ENCODE measurements at regions not wholly inside any gene's neighbourhood (a gene's known extent, or its start where the extent isn't known, plus 50 kb on each side); places are given as distances from the start of the nearest gene placed in this dataset.

DNA sequence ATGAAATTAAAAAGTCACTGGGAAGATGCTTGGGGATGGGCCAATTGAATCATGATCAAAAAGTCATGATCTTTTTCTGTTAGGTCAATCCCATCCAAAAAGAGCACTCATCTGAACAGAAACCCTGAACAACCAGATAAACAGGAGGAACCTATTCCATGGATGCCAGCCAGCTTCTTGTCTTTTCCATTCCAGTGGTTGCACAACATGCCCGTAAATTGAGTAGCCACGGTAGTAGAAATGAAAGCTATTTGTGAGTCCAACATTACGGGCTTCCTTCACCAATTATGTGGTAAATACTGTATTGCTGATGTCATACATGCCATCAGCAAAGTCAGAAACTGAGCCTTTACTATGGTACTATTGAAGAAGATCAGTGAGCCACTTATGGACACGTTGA, 982.4 kb upstream of the HS3ST1 start:
- Histone ChIP-seq H3K79me2 (no peaks in the 10 kb centered on the region), H3K9me3 (ENCODE audit: control insufficient read depth, low read length) (no peaks in the 10 kb centered on the region), H3K4me2 (ENCODE audit: low read length) (no peak overlapping the region), H2AFZ (no peak overlapping the region), H3K9ac (no peak overlapping the region), H3K4me1 (no peaks in the 10 kb centered on the region), H3K4me3 (ENCODE audit: low read depth, low read length) (no peak overlapping the region), H3K27ac (no peak overlapping the region), H3K36me3 (ENCODE audit: control insufficient read depth, insufficient read depth, low read length) (no peaks in the 10 kb centered on the region), H3K27me3 (ENCODE audit: control insufficient read depth, insufficient read depth, low read length) (no peaks in the 10 kb centered on the region)
- TF ChIP-seq, protein P1, sequence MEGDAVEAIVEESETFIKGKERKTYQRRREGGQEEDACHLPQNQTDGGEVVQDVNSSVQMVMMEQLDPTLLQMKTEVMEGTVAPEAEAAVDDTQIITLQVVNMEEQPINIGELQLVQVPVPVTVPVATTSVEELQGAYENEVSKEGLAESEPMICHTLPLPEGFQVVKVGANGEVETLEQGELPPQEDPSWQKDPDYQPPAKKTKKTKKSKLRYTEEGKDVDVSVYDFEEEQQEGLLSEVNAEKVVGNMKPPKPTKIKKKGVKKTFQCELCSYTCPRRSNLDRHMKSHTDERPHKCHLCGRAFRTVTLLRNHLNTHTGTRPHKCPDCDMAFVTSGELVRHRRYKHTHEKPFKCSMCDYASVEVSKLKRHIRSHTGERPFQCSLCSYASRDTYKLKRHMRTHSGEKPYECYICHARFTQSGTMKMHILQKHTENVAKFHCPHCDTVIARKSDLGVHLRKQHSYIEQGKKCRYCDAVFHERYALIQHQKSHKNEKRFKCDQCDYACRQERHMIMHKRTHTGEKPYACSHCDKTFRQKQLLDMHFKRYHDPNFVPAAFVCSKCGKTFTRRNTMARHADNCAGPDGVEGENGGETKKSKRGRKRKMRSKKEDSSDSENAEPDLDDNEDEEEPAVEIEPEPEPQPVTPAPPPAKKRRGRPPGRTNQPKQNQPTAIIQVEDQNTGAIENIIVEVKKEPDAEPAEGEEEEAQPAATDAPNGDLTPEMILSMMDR (IDR thresholded peaks at IDR 0.05): no peak

DNA sequence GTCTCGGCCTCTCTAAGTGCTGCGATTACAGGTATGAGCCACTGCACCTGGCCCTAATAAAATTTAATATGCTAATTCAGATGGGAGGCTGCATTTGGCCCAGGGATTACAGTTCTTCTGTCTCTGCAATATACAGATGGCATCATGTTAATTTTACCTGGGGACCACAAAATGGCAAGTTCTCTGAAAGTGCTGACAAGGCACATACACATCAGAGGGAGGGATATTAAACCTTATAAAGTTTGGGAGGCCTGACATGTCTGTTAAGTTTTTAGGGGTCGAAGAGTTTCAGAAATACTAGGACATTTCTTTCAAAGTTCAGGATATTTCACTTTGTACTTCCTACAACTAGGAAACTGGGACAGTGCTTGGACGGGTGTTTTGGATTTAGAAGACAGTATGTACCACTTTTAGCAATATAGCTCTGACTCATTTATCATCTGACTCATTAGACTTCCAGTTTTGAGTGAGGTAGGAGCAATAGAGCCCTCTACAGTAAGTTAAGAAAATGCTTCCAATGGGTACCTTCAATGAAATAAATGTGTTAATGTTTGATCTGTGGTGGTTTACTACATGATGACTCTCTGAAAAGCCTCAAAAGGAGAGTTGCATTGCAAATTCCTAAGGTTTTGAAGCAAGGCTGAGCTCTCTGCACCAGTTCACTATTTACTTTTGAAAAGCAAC, 981.0 kb upstream of the HS3ST1 start:
- H3K27ac ChIP-seq: no peak overlapping the region
- H3K79me2 ChIP-seq: no peaks in the 10 kb centered on the region

DNA sequence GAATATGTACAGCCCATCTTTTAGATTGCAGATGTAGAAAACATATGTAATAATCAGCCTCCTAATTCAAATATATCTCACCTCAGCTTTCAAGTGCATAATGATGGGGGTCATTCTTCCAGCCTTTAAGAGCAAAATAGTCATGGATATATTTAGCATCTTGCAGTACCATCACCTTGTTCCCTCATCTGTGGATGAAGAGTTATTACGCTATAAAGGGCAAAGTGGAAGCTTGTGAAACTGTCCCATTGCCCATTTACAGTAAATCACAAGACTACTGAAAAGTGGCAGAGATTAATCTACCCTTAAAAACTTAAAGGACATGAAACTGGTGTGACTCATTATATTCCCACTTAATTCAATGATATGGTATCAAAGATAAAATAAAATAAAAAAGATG, 979.7 kb upstream of the HS3ST1 start:
- Histone ChIP-seq H3K9me3 (ENCODE audit: control insufficient read depth, low read length) (no peaks in the 10 kb centered on the region), H3K27me3 (ENCODE audit: control insufficient read depth, insufficient read depth, low read length) (no peaks in the 10 kb centered on the region), H3K9ac (no peak overlapping the region), H3K79me2 (no peaks in the 10 kb centered on the region), H3K27ac (no peak overlapping the region), H2AFZ (no peak overlapping the region), H3K36me3 (ENCODE audit: control insufficient read depth, insufficient read depth, low read length) (no peaks in the 10 kb centered on the region), H3K4me2 (ENCODE audit: low read length) (no peak overlapping the region), H3K4me1 (no peaks in the 10 kb centered on the region), H3K4me3 (ENCODE audit: low read depth, low read length) (no peak overlapping the region)
- TF ChIP-seq, protein P1 (IDR thresholded peaks at IDR 0.05): no peak

More for the DNA sequence above, 981.0 kb upstream of the HS3ST1 start:
- H2AFZ ChIP-seq: no peak overlapping the region
- TF ChIP-seq, protein P1 (IDR thresholded peaks at IDR 0.05): no peak
- H3K36me3 ChIP-seq (ENCODE audit: control insufficient read depth, insufficient read depth, low read length): no peaks in the 10 kb centered on the region
- no peaks in the 10 kb centered on the region for H3K27me3 ChIP-seq (ENCODE audit: control insufficient read depth, insufficient read depth, low read length)
- H3K4me2 ChIP-seq (ENCODE audit: low read length): no peak overlapping the region
- H3K4me3 ChIP-seq (ENCODE audit: low read depth, low read length): no peak overlapping the region
- no peaks in the 10 kb centered on the region for H3K9me3 ChIP-seq (ENCODE audit: control insufficient read depth, low read length)
- H3K9ac ChIP-seq: no peak overlapping the region
- H3K4me1 ChIP-seq: no peaks in the 10 kb centered on the region

DNA sequence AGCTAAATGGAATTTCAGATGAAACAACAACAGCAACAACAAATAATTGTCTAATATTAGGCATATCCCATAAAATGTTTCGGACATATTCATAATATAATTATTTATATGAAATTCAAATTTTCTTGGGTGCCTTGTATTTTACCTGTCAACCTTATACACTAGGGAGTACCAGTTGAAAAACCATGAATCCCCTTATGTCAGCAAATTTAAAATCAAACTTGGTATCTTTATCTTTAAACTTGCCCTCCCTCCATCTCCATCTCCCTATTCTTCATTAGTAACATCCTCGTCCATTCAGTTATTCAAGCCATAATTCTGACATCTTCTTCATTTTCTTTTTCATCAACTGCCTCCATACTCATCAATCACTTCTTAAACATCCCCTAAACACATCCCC, 974.5 kb upstream of the HS3ST1 start:
- H3K36me3 ChIP-seq (ENCODE audit: control insufficient read depth, insufficient read depth, low read length): no peaks in the 10 kb centered on the region
- no peak overlapping the region for H3K4me2 ChIP-seq (ENCODE audit: low read length)
- H3K79me2 ChIP-seq: no peaks in the 10 kb centered on the region
- TF ChIP-seq, protein P1 (IDR thresholded peaks at IDR 0.05): no peak
- H3K27ac ChIP-seq: no peak overlapping the region
- no peak overlapping the region for H3K9ac ChIP-seq
- H3K4me3 ChIP-seq (ENCODE audit: low read depth, low read length): no peak overlapping the region
- H2AFZ ChIP-seq: no peak overlapping the region
- no peaks in the 10 kb centered on the region for H3K9me3 ChIP-seq (ENCODE audit: control insufficient read depth, low read length)
- no peaks in the 10 kb centered on the region for H3K27me3 ChIP-seq (ENCODE audit: control insufficient read depth, insufficient read depth, low read length)
- H3K4me1 ChIP-seq: no peaks in the 10 kb centered on the region

DNA sequence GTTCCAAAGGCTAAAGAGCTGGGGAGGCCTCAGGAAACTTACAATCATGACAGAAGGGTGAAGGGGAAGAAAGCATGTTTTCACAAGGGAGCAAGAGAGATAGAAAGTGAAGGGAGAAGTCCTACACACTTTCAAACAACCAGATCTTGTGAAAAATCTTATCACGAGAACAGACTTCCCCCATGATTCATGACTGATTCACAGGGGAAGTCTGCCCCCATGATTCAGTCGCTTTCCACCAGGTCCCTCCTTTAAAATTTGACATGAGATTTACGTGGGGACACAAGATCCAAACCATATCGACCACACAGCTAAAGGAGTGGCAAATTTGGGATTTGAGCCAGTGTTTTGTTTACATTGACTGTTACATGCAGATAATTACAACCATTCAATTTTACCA, 971.1 kb upstream of the HS3ST1 start:
- TF ChIP-seq, protein P1 (IDR thresholded peaks at IDR 0.05): no peak
- H3K27ac ChIP-seq: no peak overlapping the region
- H3K9me3 ChIP-seq (ENCODE audit: control insufficient read depth, low read length): no peaks in the 10 kb centered on the region
- H3K4me2 ChIP-seq (ENCODE audit: low read length): no peak overlapping the region
- no peak overlapping the region for H3K9ac ChIP-seq
- H3K4me3 ChIP-seq (ENCODE audit: low read depth, low read length): no peak overlapping the region
- no peaks in the 10 kb centered on the region for H3K36me3 ChIP-seq (ENCODE audit: control insufficient read depth, insufficient read depth, low read length)
- no peaks in the 10 kb centered on the region for H3K79me2 ChIP-seq
- no peak overlapping the region for H2AFZ ChIP-seq
- no peaks in the 10 kb centered on the region for H3K4me1 ChIP-seq
- no peaks in the 10 kb centered on the region for H3K27me3 ChIP-seq (ENCODE audit: control insufficient read depth, insufficient read depth, low read length)
